Effector CD8-positive, alpha-beta T cell (primary cell): ENCODE measurements at regions not wholly inside any gene's neighbourhood (a gene's known extent, or its start where the extent isn't known, plus 50 kb on each side); places are given as distances from the start of the nearest gene placed in this dataset.

Source experiments
- DNase-seq: peaks from one replicate; lab custom pipeline; 2025; lab: John Stamatoyannopoulos, UW

- DNase-seq = no peak
These were observed 183.7 kb downstream of the VRK1 start for GRCh38 chr14:96980835-96981234.

- DNase-seq = no peak
These were observed 189.3 kb downstream of the VRK1 start for GRCh38 chr14:96986256-96987085.

DNA sequence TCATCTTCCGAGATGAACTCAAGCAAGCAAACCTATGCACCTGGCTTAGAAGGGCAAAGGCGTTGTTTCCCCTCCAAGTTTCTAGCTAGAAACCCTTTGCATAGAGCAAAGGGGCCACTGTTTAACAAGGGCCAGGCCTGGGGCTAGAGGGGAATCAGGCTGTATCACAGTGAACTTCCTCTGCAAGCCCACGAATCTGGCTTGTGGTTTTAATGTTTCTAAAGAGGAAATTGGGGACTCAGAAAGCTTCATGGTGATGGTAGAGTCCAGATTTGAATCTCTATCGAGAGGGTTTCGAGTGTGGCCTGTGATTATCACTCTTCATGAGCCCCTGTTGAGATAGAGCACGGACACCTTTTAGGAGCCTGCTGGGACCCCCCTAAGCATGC is 189.9 kb downstream of the VRK1 start:
- DNase-seq = no peak

GRCh38 chr14:96987771-96988170 is 190.6 kb downstream of the VRK1 start:
- no peak for DNase-seq

GRCh38 chr14:96989306-96989705 is 192.1 kb downstream of the VRK1 start:
- DNase-seq = no peak

DNA sequence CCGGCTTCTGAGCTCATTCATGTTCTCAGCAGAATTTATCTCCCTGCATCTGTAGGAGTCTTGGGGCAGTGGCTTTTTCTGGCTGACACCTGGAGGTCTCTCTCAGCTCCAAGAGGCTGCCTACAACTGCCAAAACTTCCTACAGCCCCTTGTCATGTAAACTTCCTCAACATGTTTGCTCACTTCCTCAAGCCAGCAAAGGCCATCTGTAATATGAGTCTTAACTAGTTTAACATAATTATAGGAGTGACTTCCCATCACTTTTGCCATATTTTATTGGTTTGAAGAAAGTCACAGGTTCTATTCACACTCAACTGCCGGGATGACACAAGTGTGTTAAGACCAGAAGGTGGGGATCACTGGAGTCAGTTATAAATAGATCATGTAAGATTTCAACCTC is 194.0 kb downstream of the VRK1 start:
- DNase-seq = no peak

- no peak for DNase-seq
These were observed 197.8 kb downstream of the VRK1 start for GRCh38 chr14:96994999-96995398.

DNA sequence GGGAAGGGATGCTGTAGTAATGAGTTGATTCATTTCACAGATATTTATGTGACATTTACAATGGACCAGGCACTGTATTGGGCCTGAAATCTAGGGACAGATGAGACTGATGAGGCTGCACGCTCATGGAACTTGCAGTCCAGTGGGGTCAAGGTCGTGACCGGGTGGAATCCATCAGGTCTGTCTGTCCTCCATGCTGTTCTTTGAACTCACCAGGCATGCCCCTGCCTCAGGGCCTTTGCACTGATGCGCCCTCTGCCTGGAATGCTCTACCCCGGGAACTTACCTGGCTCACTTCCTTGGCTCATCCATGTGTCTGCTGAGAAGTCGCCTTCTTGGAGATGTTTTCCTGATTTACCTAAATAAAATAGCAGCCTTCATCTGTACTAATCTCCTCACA is 200.1 kb downstream of the VRK1 start:
- no peak for DNase-seq

GRCh38 chr14:96997996-96998395 is 200.8 kb downstream of the VRK1 start:
- DNase-seq = no peak

GRCh38 chr14:96999654-97000155 is 202.5 kb downstream of the VRK1 start:
- DNase-seq = no peak

DNA sequence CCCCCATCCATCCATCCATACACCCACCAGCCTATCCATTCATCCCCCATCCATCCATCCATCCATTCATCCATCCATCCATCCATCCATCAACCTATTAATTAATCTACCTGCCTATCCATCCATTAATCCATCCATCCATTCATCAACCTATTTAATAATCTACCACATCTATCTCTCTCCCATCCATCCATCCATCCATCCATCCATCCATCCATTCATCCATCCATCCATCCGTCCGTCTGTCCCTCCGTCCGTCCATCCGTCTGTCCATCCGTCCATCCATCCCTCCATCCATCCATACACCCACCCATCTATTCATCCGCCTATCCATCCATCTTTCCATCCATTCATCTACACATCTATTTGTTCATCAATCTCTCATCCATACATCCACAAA is 205.3 kb downstream of the VRK1 start:
- DNase-seq = no peak

DNA sequence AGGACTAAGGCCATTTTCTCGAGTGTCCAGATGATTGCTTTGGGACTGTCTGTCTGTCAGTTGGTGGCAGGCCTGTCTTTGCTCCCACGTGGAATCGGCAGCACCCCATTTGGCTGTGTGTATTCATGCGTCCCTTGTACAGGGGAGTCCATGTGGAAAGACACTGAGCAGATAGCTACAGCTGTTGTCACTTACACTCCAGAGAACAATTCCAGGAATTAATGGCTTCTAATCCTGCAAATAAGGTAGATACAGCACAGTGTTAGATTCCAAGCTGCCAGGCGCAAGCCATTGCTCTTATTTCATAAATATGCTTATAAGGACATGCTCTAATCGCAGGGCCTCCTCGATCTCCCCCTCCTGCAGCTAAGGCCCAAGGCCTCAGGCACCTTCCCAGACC is 208.8 kb downstream of the VRK1 start:
- no peak for DNase-seq

- DNase-seq = no peak
These were observed 213.4 kb downstream of the VRK1 start for GRCh38 chr14:97010491-97011160.

DNA sequence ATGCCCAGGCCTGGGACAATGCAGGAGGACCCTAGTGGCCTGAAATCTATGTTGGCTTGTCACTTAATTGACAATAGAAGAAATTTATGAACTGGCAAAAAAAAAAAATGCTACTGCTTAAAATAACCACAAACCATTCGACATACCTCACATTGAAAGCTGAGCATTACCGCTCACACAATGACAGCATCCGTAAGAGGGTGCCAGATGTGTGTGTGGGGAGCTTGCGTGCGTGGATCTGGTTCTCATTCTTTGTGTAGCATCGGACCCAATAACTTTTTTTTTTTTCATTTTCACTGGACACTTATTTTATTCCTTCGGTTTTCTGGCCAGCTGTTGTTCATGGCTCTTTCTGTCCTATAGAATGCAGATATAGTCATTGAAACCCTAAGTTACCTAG is 216.7 kb downstream of the VRK1 start:
- DNase-seq = no peak

- DNase-seq = no peak
These were observed 223.8 kb downstream of the VRK1 start for GRCh38 chr14:97021001-97021400.

DNA sequence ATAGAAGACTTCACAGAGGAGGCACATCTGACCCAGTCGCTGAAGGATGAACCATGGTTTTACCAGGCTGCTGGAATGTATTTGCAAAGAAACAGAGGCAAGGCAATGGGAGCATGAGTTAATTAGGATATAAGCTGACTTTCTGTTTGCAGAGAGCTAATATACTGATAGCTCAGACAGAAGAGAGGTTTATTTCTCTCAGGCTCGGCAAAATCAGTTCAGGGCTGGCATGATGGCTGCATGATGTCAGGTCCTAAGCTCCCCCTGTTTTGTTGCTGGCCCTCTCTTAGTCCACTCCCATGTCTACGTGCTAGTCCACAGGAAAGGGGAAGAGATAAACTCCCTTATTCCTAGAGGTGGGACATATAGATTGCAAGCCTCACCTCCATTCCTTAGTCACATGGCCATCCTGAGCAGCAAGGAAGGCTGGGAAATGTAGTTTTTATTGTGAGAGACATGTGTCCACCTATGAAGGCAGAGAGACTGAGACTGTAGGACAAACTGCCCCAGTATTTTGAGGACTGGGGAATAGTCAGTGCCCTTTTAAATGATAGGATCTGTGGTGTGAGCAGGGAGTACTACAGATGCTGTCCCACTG is 224.5 kb downstream of the VRK1 start:
- DNase-seq = no peak

DNA sequence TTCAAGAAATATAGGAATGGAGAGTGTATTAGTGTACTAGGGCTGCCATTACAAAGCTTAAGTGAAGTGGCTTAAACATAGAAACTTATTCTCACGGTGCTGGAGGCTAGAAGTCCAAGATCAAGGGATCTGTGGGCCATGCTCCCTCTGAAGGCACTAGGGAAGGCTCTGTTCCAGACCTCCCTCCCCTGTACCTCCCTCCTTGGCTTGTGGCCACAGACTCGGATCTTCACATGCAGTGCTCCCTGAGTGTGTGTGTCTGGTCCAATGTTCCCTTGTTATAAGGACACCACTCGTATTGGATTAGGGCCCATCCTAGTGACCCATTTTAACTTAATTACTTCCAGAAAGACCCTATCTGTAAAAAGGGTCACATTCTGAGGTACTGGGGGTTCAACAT is 225.6 kb downstream of the VRK1 start:
- no peak for DNase-seq

DNA sequence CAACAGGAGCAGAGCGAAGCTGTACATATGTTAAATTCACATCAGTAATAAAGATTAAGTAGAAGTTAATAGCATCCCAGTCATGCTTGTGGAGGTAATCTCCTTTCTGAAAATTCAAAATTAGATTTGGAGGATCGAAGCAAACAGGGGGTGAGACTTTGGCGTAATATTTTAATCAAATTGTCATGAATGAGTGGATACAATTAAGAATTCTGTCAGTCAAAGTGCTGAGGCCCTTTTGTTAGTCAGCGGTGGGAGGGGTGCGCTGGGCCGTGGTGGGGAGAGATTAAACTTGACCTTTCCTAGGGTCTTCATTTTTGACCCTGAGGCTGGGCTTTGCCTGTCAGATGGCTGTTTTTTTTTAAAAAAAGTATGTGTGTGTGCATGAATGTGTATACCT is 226.7 kb downstream of the VRK1 start:
- no peak for DNase-seq

- no peak for DNase-seq
These were observed 227.1 kb downstream of the VRK1 start for GRCh38 chr14:97024300-97024699.

DNA sequence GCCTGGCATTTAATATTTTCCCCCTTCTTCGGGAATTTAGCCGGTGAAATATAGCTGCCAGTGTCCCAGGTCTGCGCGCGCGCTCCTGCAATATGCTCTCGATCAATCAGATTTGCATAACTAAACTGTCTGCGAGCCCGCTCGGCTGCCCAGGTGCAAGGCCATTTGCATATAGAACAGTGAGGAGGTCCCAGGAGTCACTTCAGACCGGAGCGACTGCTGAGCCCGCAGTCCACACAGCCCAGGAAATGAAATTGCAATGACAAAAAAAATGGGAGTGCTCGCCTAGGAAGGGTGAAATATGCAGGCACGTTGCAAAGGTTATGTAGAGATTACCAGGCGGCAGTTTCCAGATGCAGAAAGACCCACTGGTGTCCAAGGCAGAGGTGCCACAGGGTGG is 228.5 kb downstream of the VRK1 start:
- no peak for DNase-seq

DNA sequence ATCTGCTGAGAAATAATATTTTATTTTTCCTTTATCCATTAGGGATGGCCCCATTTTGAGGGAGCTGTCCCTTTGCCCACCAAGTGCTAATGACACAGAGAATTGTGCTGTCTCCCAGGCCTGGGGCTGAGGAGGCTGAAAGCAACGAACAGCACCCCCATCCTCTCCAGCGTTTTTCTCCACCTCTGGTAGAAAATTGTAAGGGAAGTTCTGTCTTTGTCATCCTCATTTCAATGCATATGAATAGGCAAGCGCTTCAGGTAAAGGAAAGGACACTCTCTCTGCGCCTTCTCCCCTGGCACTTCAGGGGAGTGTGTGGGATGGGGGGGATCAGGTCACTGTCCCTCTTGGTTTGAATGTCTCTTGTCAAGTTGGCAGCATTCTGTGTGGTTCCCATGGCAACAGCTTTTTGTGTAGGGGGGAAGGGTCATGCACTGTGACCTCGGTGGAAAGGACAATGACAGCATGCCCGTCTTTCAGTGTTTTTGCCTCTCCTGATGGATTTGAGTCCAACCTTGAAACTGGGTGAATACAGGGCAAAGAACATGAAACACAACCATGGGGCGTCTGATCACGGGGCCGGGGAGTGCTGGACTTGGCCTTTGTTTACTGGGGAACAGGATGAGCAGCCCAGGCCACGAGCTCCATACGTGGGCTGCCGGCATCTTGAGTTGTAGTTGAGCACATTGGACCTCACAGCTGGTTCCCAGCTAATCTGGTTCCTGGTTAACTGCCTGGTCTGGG is 230.2 kb downstream of the VRK1 start:
- no peak for DNase-seq

GRCh38 chr14:97028382-97028781 is 231.2 kb downstream of the VRK1 start:
- DNase-seq = no peak
